NCI-H128 (cell line): ENCODE measurements at regions not wholly inside any gene's neighbourhood (a gene's known extent, or its start where the extent isn't known, plus 50 kb on each side); places are given as distances from the start of the nearest gene placed in this dataset.
"Not testable (repeated sequence)": the region's sequence is repeated elsewhere in the genome, so short reads cannot be mapped to it uniquely, and the experiment has no call there.

Experiments used
- DNase-seq: peaks from one replicate; lab custom pipeline; 2025; ENCODE audit not compliant: unreplicated experiment; lab: John Stamatoyannopoulos, UW

DNA sequence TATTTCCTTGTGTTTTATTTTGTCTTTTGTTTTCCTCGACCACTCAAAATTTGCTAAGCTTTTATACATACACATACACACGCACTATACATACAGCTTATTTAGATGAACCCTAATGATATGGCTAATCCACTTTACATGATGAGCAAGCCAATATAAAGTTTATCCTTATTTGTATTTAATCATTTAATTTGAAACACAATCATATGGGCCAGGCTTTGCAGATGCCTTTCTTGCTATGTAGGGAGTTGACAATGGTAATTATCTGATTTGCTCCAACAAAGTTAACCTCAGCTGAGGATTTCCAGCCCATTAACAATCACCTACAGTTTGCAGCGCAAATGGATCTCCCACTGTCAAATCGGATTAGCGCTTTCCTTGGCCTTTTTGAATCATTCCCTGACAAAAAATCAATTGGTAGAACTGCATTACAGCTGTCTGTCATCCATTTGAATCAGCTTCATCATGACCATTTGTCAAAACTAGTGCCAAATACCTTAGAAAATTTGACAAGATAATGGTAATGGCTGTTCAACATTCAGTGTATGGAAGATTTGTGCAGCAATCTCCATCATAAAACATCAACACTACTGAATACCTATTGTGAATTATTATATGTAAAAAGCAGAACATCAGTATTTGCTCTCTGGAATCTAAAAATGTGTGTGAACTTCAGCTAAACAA lies 352.6 kb downstream of the MRPL39 start:
- DNase-seq, result no peak

DNA sequence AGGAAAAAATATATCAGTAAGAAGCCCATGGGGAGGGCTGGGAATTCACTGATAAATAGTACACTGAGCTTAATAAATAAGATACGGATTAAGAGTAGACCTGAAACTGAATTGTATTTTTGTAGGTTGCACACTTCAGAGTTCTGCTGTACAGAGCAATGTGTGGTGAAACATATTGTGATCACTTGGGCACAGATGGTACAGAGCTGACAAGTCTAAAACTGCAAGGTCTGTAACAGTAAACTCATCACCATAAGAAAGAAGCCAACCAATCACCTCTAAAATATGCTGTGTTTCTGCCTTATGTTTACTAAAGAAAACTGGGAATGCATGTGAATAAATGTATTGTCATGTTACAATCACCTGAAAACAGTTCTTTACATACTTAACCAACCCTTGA lies 360.7 kb downstream of the MRPL39 start:
- DNase-seq, result no peak

DNA sequence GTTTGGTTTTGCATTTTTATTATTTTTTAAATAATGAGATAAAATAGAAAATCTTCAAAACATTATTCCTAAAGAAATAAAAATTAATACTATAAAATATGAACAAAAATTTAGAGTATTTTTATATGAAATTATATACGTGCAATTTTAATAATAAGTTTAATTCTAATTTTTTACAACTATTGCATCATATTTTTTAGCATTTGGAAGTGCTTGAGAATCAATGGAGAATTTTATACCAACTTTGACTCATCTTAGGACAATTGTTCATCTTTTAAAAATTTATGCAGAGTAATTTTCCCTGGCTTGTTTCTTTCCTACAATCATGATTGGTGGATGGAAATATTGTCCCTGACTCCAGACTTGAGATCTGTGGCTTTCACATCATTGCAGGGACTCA lies 362.5 kb downstream of the MRPL39 start:
- no peak for DNase-seq

DNA sequence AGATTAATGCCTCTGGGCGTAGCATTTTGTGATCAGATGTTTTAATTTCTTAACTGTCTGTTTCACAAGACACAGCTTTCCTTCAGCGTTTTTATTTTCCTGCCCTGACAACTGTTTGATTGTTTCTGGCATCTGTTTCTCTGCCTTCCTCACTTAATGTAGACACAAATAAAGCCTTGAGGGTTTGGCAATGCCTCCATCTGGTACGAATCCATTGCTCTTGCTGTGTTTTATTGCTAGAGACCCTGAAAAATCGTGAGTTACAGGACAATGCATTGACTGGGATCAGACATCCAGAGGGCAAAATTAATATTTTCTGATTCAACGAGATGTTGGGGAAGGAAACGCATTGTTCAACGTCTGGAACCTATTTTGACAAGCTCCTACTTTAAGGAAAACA lies 363.5 kb downstream of the MRPL39 start:
- DNase-seq, result no peak

DNA sequence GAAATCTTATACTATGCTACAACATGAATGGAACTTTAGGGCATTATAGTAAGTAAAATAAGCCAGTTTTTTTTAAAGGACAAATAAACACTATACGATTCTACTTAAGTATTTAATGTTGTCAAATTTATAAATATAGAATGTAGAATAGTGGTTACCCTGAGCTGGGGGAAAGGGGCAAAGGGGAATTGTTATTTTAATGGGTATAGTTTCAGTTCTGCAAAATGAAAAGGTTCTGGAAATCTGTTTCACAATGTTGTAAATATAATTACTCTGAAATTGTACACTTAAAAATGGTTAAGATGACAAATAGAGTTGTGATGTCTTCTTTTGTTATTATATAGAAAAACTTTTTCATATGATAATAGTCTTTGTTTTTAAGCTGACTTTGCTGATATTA lies 366.3 kb downstream of the MRPL39 start:
- DNase-seq, result no peak

DNA sequence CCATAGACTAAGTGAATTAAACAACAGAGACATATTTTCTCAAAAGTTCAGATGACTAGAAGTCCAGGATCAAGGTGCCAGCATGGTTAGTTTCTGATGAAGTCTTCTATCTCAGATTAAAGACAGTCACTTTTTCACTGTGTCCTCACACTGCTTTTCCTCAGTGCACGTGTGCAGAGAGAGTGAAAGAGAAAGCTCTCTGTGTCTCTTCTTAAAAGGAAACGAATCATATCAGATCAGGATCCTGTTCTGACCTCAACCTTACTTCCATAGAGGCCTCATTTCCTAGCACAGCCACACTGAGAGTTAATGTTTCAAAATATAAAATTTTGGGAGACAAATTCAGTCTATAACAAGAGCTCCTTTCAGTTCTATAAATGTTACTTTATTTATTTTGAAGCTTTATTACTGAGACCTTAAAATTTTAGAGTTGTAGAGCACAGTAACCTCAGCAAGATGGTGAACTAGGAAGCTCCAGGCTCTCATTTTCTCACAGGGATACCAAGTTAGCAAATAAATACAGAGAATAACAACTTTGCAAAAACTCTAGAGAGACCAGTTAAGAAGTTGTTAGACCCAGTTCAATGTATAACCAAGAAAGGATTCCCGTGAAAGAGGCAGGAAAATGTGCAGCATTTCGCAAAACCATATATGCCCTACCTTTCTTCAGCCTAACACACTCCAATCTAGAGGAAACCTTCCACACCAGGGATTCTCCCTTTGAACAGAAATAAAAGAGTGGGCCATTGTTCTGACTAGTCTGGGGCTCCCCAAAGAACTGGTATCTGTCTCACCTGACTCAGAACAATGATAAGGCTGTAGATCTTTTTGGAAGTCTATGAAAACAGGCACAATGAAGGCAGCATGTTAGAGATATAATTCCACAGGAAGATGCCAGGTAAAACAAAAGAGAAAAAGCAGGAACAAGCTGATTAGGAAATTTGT lies 372.2 kb downstream of the MRPL39 start:
- no peak for DNase-seq

DNA sequence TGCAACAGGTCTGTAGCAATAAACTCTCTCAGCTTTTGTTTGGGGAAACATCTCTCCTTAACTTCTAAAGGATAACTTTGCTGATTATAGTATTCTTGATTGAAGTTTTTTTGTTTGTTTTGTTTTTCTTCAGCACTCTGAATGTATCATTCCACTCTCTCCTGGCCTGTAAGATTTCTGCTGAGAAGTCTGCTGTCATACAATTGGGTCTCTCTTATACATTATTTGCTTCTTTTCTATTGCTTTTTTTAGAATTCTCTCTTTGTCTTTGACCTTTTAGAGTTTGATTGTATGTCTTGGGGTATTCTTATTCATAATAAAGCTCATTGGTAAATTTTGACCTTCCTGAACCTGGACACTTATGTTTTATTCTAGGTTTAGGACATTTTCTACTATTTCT lies 386.3 kb downstream of the MRPL39 start:
- no peak for DNase-seq

DNA sequence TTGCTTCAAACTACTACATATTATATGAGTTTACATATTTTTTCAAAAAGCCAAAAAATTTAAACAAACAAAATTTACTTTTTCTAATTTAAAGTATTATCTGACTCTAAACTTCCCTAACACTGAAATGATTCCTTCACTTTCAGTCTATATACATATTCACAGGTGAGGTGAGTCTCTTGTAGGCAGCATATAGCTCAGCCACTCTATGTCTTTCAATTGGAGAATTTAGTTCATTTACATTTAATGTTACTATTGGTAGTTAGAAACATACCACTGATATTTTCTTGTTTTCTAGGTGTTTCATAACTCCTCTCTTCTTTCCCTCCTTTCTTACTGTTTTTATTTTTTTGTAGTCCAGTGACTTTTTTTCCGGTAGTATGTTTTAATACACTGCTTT lies 387.1 kb downstream of the MRPL39 start:
- DNase-seq, result no peak

DNA sequence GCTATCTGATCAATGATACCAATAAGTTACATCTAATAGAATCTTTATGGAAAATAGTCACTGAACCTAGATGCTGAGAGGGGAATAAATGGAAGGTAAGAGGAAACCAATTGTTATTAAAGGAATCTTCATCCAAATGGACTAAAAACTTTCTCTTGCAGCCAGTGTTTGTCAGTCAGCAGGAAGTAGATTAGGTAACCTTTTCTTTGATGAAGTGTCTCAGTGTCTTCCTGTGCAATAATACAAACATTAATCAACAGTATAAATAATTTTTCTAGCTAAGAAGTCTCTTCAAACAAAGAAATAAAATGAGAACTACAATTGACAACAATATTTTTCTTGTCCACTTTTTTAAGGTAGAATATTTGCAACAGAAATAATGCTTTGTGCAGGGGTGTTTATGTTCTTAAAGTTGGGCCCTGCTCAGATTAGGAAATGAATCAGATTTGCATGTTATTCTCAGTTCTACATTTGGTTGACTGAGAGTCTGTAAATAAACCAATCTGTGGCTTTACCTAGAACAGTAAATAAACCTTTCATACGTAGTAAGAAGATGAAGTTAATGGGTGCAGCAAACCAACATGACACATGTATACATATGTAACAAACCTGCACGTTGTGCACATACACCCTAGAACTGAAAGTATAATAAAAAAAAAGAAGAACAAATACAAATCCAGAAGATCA lies 391.4 kb downstream of the MRPL39 start:
- DNase-seq, result no peak

DNA sequence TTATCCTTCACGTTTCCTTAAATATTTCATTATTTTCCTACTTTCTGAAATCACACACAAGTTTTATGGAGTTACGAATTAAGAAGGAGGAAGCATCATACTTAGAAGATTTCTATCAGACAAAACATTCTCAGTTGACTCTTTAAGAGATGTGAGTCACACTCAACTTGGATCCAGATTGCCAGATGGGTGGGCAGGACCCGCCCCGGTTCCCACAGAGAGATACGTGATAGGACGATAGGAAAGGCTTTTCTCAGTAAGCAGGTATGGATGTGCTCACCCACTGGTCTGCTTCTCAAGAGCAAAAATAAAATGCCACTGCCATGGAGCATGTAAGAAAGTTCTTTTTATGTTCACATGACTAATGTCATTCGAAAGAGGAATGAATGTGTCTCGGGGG lies 392.6 kb downstream of the MRPL39 start:
- DNase-seq, result no peak

DNA sequence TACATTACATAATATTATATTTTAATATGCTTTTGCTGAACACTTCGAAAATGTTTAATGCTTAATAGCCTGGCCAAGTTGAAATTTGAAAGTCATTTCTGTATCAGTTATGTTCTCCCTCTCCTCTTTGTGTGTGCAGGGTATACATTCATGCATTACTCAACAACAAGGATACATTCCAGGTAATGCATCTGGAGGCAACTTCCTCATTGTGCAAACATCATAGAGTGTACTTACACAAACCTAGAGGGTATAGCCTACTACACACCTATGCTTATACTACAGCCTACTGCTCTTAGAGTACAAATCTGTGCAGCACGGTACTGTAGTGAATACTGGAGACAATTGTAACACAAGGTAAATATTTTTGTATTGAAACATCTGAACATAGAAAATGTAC lies 407.3 kb downstream of the MRPL39 start:
- no peak for DNase-seq

DNA sequence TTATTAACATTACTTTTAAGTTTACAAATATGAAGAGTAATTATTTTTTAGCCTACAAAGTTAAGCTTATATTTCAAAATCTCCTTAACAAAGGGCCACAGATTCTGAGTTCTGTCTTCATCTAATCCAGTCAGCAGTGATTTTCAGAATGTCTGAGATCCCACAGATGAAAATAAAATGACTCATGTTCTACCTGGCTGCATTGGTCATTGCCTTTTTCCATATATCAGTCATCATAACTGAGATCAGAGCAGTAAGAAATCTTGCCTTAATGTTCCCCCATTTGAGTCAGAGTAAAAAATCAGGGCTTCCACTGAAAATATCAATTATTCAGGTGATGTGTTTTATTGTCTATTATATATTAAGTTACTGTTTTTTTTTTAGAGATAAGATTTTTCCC lies 416.1 kb downstream of the MRPL39 start:
- DNase-seq, result no peak

DNA sequence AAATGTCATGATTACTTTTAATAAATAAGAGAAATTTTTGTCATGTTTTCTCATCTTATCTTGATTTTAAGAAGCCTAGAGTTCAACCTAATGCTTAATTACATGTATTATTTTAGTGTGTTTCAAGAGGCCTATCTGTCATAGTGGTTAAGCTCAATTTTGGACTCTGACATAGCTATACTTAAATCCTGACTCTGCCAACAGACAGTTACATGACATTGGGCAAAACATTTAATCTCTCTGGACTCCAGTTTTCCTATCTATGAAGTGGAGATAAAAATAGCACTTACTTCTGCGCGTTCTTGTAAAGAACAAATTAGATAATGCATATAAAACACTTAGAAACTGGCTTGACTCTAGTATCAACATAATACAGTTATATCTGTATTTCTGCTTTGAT lies 417.8 kb downstream of the MRPL39 start:
- no peak for DNase-seq

DNA sequence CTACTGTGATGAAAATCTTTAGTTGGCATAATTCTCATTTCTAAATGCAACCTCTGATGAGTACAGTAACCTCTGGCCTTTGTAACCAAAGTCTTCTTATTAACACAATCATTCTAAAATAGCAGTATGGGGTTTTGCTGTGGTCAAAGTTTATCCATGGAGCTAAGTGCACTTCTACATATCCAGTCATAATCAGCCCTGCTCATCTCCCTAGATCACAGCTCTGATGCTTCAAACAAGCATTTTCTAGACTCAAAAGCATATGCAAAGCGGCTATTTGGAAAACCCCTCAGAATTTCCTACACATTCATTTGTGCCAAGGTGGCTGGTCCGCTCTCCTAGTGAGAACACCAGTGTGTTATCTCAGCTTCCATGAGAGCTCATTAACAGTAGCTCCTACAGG lies 418.6 kb downstream of the MRPL39 start:
- DNase-seq, result no peak

DNA sequence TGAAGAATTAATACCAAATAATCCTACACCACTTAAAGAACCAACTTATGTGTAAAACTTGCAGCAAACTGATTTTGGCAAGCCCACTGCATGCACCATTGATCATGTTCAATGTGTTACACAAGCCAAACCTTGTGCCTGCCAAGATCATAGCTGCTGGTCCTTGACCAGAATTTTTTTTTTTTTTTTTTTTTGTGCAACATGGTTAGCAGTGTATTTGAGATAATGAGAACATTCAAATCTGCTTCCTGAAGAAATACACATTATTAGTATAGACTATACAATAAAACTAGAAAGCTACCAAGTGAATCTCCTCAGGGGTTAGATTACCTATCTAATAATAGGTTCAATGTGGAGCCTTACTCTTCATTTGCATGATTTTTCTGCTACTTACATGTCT lies 421.0 kb downstream of the MRPL39 start:
- DNase-seq, result no peak

DNA sequence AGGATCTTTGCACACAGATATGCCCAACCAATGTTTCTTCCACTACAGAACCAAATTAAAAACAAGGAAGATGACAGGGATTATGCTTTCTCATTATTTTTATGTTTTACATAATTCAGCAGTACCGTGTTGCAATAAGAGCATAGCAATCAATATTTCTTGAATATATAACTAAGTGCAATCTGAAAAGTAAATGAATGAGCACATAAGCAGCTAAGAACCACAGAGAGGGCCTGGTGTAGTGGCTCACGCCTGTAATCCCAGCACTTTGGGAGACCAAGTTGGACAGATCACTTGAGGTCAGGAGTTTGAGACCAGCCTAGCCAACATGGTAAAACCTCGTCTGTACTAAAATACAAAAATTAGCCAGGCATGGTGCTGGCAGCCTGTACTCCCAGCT lies 423.7 kb downstream of the MRPL39 start:
- DNase-seq, result no peak

DNA sequence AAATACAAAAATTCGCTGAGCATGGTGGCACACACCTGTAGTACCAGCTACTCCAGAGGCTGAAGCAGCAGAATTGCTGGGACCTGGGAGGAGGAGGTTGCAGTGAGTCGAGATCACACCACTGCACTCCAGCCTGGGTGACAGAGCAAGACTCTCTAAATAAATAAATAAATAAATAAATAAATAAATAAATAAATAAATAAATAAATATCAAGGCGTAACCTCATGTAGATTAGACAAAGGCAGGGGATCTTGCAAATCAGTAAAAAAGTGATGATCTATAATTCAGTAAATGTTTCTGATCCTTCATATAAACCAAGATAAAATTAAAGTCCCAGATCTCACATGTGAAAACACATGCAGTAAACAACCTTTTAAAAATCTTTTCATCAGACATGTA lies 425.6 kb downstream of the MRPL39 start:
- DNase-seq, result not testable (repeated sequence)

DNA sequence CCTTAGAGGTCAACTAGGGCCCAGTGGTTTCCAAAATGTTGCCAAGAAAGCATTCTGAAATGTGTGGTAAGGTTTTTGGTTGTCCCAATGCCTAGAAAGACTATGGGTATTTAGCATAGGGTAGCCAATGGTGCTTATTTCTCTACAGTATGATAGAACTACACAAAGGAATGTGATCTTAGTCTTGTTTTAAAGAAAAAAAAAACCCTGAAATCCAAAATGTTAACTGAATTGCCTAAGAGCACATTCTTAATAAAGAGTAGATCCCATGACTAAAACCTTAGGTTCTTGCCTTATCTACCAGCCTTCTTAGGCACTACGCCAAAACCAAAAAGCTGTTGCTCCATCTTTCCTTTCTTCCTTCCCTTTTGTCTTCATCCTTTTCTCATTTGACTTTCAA lies 428.2 kb downstream of the MRPL39 start:
- DNase-seq, result no peak

DNA sequence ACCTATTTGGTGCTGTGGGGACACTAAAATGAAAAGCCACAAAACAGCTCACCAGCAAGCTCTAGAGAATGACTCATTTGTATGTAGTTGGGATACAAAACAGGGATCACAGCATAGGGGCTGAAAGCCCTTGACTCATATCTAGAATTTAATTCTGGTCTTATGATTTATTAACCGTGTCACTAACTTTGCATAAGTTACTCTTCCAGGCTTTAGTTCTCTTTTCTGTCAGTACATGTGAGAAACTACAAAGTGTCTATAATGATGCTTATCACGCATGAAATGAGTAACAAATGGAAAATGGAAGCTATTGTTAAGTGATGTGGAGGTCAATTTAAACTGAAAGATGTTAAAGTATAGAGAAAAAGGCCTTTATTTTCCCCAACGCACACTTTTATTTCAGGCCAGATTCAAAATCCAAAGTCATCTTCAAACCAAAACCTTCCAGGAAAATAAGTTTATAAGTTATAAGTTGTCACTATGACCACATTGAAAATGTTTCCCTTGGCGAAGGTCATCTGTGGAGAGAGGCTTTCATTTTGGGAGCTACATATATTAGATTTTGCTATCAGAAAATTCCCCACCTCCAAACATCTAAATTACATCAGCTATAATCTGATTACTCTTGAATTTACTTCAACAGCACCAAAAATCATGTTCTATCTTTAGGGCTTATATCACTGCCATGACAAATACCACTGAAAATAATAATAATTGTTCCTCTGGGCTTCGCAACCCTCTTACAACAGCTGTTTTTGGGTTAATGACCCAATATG lies 430.5 kb downstream of the MRPL39 start:
- no peak for DNase-seq

DNA sequence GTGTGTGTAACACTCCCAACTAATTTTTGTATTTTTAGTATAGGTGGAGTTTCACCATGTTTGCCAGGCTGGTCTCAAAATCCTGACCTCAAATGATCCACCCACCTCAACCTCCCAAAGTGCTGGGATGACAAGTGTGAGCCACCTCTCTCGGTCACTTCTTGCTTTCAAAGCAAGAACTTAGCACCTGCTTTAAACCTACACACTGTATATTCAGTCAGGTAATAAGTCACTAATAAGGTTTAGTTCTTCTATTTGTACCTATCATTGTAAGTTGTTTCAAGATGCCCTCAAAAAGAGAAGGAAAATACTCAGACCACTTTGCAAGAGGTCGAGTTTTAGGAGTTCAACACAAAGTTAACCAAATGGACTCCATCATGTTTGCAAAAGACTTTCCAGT lies 431.3 kb downstream of the MRPL39 start:
- DNase-seq, result no peak

DNA sequence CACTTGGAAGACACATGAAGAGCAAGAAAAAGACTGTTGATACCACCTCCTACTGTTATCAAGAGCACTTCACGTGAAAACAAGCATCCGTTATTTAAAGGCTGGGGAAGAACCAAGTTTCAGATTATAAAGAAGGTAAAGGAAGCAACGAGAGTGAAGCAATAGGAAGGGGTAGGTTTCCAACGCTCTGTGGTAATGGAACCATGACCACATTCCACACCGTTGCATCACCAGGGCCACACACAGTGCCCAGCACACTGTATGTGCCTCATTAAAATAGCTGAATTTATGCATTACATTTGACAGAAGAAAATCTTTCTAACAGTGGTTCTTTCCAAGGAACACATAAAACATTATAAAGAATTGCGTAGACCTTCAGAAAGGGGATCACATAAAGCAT lies 435.8 kb downstream of the MRPL39 start:
- no peak for DNase-seq
